ENCODE measurements at regions not wholly inside any gene's neighbourhood (a gene's known extent, or its start where the extent isn't known, plus 50 kb on each side); places are given as distances from the start of the nearest gene placed in this dataset.
"Not testable (repeated sequence)": the region's sequence is repeated elsewhere in the genome, so short reads cannot be mapped to it uniquely, and the experiment has no call there.

DNA sequence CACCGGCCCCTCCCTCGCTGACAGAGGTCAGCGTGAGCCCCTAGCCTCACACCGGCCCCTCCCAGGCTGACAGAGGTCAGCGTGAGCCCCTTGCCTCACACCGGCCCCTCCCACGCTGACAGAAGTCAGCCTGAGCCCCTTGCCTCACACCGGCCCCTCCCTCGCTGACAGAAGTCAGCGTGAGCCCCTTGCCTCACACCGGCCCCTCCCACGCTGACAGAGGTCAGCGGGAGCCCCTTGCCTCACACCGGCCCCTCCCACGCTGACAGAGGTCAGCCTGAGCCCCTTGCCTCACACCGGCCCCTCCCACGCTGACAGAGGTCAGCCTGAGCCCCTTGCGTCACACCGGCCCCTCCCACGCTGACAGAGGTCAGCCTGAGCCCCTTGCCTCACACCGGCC, 355.5 kb downstream of the ZNF37A start:
- not testable (repeated sequence) for TF ChIP-seq CTCF (IDR thresholded peaks at IDR 0.05); ZFX (IDR thresholded peaks at IDR 0.05; ENCODE audit: borderline replicate concordance)
